ENCODE measurements at regions not wholly inside any gene's neighbourhood (a gene's known extent, or its start where the extent isn't known, plus 50 kb on each side); places are given as distances from the start of the nearest gene placed in this dataset.
"Not testable (repeated sequence)": the region's sequence is repeated elsewhere in the genome, so short reads cannot be mapped to it uniquely, and the experiment has no call there.

GRCh38 chr2:111492995-111493719, 372.4 kb downstream of the BCL2L11 start:
- not testable (repeated sequence) for TF ChIP-seq EP300, CTCF, POLR2A, POLR2AphosphoS5 (IDR thresholded peaks at IDR 0.05)

Measured in stomach (tissue), 4 donors.